ENCODE measurements at regions not wholly inside any gene's neighbourhood (a gene's known extent, or its start where the extent isn't known, plus 50 kb on each side); places are given as distances from the start of the nearest gene placed in this dataset.
"Not testable (repeated sequence)": the region's sequence is repeated elsewhere in the genome, so short reads cannot be mapped to it uniquely, and the experiment has no call there.

GRCh38 chr18:14460364-14460763 is 83.0 kb downstream of the POTEC start:
- not testable (repeated sequence) for DNase-seq (ENCODE audit: low read depth)

GRCh38 chr18:14459826-14460225 is 83.6 kb downstream of the POTEC start:
- DNase-seq (ENCODE audit: low read depth): not testable (repeated sequence)

DNA sequence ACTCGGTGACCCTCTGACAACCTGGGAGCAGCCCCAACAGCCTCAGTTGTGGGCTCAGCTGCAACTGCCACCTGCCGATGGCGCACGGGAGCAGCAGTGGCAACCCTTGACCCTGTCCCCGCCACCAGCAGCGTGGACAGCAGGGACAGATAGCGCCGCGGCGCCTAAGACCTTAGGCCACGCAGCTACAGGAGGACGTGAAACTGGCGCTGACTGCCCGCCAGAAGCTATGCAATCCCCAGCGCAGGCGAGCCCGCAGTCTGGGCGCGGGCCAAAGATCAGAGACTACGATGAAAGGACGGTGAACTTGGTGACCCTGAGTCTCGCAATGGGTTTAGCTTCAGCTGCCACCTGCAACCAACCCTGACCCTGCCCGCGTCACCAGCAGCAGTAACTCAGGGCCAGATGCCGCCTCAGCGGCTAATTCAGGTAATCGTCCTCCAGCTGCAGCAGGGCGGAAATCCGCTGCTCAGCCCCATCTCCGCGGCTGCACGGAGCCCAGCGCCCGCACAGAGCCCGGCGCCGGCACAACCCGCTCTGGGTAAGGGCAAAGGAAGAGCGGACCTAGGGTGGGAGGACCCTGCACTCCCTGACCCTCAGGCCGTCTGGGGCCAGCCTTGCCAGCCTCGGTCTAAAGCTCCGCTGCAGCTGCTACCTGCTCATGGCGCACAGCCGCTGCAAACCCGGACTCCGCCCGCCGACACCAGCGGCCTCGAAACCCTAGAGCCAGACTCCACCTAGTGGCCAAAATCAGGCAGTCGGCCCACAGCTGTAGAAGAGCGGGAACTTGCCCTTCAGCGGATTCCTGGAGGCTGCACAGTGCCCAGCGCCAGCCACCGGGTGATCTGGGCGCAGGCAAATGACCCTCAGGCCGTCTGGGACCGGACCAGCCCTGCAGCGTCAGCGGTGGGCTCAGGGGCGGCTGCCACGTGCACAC is 85.1 kb downstream of the POTEC start:
- peak; percentile 60 for DNase-seq (ENCODE audit: low read depth)

DNA sequence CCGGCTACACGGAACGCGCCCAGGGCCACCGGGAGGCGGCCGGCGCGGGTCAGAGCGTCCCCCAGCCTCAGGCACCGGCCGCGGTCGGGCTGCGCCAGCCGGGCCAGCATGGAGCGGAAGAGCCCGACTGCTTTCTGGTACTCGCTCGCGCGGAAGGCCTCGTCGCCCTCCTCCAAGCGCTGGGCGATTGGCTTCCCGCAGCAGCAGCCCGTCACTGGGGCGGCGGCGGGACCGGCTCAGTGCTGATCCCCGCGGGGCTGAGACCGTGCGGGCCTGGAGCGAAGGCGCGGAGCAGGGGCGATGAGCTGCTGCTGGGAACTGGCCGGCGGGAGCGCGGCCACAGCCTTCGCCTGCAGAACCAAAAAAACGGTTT is 92.8 kb downstream of the POTEC start:
- DNase-seq (ENCODE audit: low read depth): peak; percentile 13

- peak; percentile 16 for DNase-seq (ENCODE audit: low read depth)
Measured at GRCh38 chr18:14449995-14450636, 93.3 kb downstream of the POTEC start.

DNA sequence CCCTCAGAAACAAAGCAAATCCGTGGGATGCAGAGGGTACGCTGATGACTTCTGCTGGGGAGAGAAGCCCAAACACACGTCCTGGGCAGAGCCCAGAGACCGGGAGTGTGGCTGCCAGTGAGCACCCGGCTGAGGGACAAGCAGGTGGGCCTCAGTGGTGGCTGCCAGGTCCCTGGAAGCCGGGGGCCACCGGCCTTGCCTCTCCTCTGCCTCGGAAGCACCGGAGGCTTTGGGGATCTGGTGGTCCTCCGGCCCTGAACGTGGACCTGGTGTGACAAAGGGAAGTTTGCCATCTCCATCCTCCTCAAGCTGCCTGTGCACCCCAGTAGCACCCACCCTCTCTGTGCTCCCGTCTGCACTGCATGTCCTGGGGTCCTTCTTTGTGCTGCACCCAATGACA is 94.3 kb downstream of the POTEC start:
- not testable (repeated sequence) for DNase-seq (ENCODE audit: low read depth)

DNA sequence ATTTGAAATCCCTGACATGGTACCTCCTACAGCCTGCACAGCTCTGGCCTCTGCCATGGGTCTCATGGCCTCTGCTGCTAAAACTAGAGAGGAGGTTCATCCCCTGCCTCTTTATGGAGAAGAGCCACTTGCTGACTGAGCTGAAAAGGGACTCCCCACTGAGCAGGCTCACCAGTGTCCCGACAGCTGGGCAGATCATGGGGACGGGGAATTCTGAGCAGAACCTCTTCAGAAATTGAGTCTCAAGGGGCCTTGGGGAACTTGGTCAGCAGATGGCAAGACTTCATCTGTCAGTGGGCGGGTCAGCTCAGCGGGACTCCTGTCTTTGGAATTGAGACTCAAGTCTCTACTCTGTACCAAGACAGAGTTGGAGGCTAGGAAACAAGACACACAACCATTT is 95.7 kb downstream of the POTEC start:
- not testable (repeated sequence) for DNase-seq (ENCODE audit: low read depth)

- DNase-seq (ENCODE audit: low read depth): not testable (repeated sequence)
Measured at GRCh38 chr18:14435460-14435859, 107.9 kb downstream of the POTEC start.

DNA sequence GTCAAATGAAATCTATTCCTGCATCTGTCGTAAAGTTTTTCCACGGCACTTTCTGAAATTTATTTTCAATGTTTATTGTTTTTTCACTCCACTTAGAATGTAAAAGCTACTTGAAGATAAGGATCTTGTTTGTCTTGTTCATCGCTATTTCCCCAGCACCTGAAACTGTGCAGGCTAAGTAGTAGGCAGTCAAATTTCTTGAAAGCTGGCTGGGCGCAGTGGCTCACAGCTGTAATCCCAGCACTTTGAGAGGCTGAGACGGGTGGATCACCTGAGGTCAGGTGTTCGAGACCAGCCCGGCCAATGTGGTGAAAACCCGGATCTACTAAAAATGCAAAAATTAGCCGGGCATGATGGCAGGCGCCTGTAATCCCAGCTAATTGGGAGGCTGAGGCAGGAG is 111.0 kb downstream of the POTEC start:
- DNase-seq (ENCODE audit: low read depth): not testable (repeated sequence)

GRCh38 chr18:14431031-14431521 is 112.3 kb downstream of the POTEC start:
- DNase-seq (ENCODE audit: low read depth): peak; percentile 27

- peak; percentile 26 for DNase-seq (ENCODE audit: low read depth)
Measured at GRCh38 chr18:14415806-14416205, 127.6 kb downstream of the POTEC start.

- DNase-seq (ENCODE audit: low read depth): not testable (repeated sequence)
Measured at GRCh38 chr18:14415399-14415798, 128.0 kb downstream of the POTEC start.

GRCh38 chr18:14395533-14395932 is 147.9 kb downstream of the POTEC start:
- DNase-seq (ENCODE audit: low read depth): not testable (repeated sequence)

- DNase-seq (ENCODE audit: low read depth): not testable (repeated sequence)
Measured at GRCh38 chr18:14393563-14394103, 149.8 kb downstream of the POTEC start.

GRCh38 chr18:14392604-14393003 is 150.8 kb downstream of the POTEC start:
- not testable (repeated sequence) for DNase-seq (ENCODE audit: low read depth)

DNA sequence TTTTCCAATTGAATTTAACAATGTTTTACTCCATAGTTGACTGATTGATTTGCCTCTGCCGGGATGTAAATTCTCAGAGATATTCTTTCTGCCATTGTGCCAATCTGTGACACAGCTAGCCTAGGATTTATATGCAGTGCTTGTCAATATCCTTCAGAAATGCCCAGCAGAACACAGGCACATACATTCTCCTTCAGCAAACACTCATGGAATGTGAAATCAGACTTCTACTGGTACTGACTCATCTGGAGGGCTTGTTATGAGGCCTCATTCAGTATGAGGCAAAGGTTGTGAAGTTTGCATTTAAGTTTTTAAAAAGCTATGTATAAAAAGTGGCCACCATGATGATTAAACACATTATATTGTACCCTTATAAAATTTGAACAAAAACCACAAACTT is 158.4 kb downstream of the POTEC start:
- not testable (repeated sequence) for DNase-seq (ENCODE audit: low read depth)

DNA sequence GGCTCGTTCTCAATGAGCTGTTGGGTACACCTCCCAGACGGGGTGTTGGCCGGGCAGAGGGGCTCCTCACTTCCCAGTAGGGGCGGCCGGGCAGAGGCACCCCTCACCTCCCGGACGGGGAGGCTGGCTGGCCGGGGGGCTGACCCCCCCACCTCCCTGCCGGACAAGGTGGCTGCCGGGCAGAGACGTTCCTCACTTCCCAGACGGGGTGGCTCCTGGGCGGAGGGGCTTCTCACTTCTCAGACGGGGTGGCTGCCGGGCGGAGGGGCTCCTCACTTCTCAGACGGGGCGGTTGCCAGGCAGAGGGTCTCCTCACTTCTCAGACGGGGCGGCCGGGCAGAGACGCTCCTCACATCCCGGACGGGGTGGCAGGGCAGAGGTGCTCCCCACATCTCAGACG is 160.7 kb downstream of the POTEC start:
- DNase-seq (ENCODE audit: low read depth): not testable (repeated sequence)

- not testable (repeated sequence) for DNase-seq (ENCODE audit: low read depth)
Measured at GRCh38 chr18:14379489-14379888, 163.9 kb downstream of the POTEC start.

DNA sequence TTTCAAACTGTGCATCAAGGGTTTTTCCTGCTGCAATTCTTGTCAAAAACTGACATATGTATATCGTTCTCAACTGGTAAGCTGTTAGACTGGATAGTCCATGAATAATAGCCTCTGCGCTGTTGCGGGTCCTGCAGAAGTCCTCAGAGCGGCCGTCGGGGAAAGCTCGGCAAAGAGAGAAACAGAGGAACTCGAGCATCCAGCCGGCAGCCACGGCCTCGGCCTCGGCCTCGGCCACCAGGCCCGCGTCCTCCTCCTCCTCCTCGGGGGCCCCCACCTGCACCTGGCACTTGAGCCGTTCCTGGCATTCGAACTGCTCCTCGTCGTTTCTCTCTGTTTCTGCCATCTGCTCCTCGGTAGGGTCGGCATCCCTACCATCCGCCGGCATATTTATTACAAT is 165.0 kb downstream of the POTEC start:
- DNase-seq (ENCODE audit: low read depth): not testable (repeated sequence)

DNA sequence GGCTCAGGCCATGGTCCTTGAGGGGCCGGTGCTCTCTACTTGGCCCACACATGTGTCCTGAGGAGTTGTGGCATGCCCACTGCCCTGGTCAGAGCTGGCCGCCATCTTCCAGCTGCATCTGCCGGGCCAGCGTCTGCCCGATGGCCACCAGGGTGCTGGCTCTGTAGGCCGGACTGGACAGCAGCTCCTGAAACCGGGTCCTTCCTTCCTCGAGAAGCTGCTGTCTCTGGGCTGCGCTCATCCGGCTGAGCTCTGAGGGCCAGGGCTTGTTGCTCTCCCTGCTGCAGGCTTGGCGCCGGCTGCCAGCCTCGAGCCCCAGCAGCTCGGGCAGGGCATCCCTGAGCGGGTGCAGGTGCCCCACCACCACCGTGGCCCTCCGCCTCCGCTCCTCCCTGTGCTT is 182.1 kb downstream of the POTEC start:
- not testable (repeated sequence) for DNase-seq (ENCODE audit: low read depth)

DNA sequence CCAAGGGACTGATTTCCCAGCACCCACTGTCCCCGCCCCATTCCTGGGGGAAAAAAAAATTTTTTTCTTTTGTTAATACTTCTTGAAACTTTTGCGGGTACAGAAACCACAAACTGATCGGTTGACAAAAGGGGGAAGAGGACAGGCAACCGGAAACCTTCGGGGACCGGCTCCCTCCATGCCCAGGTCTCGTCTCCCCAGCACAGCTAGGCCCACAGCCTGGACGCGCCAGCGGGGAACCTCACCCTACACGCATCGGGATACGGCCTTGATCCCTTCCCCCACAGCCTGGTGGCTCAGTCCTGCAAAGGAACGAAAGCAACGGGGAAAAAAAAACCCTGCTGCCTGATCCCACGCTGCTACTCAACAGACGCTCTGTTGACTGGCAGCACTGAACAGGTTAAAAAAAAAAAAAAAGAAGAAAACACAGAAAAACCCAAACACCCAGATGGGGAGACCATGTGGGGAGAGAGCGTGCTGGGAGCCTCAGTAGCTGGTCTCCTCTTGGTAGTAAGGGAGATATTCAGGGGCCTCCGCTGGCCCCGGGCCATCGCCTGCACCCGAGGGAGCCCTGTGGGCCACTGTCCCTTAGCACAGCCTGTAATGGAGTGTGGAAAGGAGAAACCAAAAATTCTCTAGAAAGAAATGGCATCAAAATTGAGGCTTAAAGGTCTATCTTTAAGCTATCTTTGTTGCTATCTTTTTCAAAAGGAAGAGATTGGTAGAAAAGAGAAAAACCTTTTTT is 185.7 kb downstream of the POTEC start:
- DNase-seq (ENCODE audit: low read depth): not testable (repeated sequence)

GRCh38 chr18:14342170-14342569 is 201.2 kb downstream of the POTEC start:
- DNase-seq (ENCODE audit: low read depth): not testable (repeated sequence)

All from stimulated activated CD4-positive, alpha-beta T cell treated with anti-CD3 and anti-CD28 coated beads, Interleukin-2, amount 100 ng/mL, for 4 hours (primary cell).